ENCODE measurements at regions not wholly inside any gene's neighbourhood (a gene's known extent, or its start where the extent isn't known, plus 50 kb on each side); places are given as distances from the start of the nearest gene placed in this dataset.
"Not testable (repeated sequence)": the region's sequence is repeated elsewhere in the genome, so short reads cannot be mapped to it uniquely, and the experiment has no call there.

DNA sequence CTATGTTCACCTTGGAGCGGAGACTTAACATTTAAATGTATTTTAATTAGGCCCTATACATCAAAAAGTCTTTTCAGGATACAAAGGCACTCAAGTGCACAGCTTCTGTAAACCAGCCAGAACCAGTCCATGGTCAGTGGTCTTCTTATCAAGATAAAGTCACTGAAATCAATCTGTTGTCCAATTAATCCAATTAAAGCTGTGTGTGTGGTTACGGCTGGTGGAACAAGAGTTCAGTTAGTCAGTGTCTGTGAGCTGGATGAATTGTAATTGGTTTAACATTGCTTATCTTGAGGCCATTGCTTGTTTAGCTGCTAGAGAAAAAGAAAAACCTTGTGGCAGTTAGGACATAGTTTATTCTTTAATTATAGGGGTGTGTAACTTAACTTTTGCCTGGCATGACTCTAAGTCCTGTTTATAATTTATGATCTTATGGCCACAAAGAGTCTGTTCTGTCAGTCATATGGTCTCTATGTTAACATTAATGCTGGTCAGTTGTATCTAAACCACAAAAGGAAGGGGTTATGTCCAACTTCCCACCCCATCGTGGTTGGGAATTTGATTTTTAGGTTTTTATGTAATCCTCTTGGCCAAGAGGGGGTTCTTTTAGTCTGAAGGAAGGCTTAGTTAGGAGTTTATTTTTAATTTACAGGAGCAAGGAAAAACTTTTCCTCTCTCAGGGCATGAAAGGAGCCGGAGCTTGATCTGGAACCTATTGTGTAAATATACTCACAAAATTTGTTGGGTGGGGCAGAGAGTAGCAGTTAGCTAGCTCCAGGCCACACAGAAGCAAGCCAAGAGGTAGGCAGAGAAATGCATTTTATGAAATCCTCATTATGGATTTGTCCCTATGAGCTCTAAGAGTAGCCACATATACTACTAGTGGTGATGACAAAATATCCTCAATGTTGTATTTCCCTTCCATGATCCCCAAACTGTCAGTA is 665.7 kb upstream of the ACTRT1 start:
- no peaks in the 10 kb centered on the region for H3K9me3 Mint-ChIP-seq
- DNase-seq, result no peak
- H3K27ac Mint-ChIP-seq, result no peak overlapping the region
- no peak overlapping the region for H3K4me3 Mint-ChIP-seq
- H3K27me3 Mint-ChIP-seq (ENCODE audit: low read depth in 3 of 3), result peaks cover 0 to 3% (median 1%) of the 10 kb centered on the region in 3 donors
- H3K36me3 Mint-ChIP-seq, result no peaks in the 10 kb centered on the region
- no peaks in the 10 kb centered on the region for H3K4me1 Mint-ChIP-seq

- Mint-ChIP-seq H3K4me3 (no peak overlapping the region), H3K4me1 (no peaks in the 10 kb centered on the region), H3K9me3 (peaks cover 0 to 3% (median 0%) of the 10 kb centered on the region in 6 donors), H3K27ac (no peak overlapping the region), H3K36me3 (no peaks in the 10 kb centered on the region), H3K27me3 (ENCODE audit: low read depth in 3 of 3) (peaks cover 1 to 3% (median 2%) of the 10 kb centered on the region in 3 donors)
- DNase-seq, result no peak
Measured at GRCh38 chrX:128714425-128714824, 662.2 kb upstream of the ACTRT1 start.

GRCh38 chrX:128699716-128700285 is 647.6 kb upstream of the ACTRT1 start:
- H3K27ac Mint-ChIP-seq, result no peak overlapping the region
- peaks cover 0 to 1% (median 0%) of the 10 kb centered on the region in 6 donors for H3K9me3 Mint-ChIP-seq
- H3K4me3 Mint-ChIP-seq, result no peak overlapping the region
- H3K27me3 Mint-ChIP-seq (ENCODE audit: low read depth in 3 of 3), result peaks cover 2 to 3% (median 2%) of the 10 kb centered on the region in 3 donors
- H3K36me3 Mint-ChIP-seq, result no peaks in the 10 kb centered on the region
- H3K4me1 Mint-ChIP-seq, result no peaks in the 10 kb centered on the region
- DNase-seq, result no peak

DNA sequence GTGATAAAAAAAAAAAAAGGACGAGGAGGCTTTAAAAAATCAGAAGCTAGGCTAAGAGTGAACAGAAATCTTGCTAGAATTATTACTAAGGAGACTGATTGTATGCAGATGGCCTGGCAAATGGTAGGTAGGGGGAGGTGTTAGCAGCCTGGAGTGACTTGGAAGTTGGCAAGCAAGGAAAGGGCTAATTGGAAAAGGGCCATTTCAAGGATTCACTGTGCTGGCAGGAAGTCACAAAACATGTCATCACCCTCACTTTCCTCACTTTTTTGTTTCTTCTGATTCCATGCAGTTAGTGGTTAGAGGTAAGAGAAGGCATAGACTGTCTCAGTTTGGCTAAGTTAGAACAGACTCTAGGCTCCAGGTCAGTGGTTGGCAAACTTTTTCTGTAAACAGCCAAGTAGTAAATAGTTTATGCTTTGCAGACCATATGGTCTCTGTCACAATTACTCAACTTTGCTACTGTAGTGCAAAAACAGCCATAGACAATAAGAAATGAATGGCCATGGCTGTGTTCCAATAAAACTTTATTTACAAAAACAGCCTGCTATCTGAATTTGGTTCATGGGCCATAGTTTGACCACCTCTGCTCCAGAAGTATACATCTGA is 646.5 kb upstream of the ACTRT1 start:
- Mint-ChIP-seq H3K4me1 (no peaks in the 10 kb centered on the region), H3K9me3 (no peaks in the 10 kb centered on the region), H3K4me3 (no peak overlapping the region), H3K36me3 (no peaks in the 10 kb centered on the region), H3K27ac (no peak overlapping the region), H3K27me3 (ENCODE audit: low read depth in 3 of 3) (peaks cover 2 to 3% (median 2%) of the 10 kb centered on the region in 3 donors)
- DNase-seq, result no peak

DNA sequence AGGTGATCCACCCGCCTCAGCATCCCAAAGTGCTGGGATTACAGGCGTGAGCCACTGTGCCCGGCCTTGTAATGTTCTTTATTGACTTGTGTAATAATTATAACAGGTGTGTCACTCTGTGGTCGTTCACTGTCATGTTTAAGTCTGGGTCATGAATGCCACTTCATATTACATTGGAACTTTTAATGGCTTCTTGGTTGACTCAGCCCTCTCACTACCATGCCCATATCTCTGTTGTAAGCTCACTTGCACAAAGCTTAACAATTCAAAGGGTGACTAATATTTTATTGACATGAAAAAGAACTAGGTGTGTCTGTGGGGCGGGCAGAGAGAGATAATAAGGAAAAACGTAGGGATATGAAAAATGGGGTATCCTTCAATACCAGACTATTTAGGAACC is 639.7 kb upstream of the ACTRT1 start:
- Mint-ChIP-seq H3K4me3 (no peak overlapping the region), H3K9me3 (peaks cover 0 to 2% (median 0%) of the 10 kb centered on the region in 6 donors)

GRCh38 chrX:128685387-128685786 is 633.2 kb upstream of the ACTRT1 start:
- Mint-ChIP-seq H3K36me3 (no peaks in the 10 kb centered on the region), H3K4me1 (no peaks in the 10 kb centered on the region), H3K9me3 (peaks cover 0 to 2% (median 0%) of the 10 kb centered on the region in 6 donors), H3K27ac (no peak overlapping the region), H3K4me3 (no peak overlapping the region), H3K27me3 (ENCODE audit: low read depth in 3 of 3) (peaks cover 0 to 3% (median 0%) of the 10 kb centered on the region in 3 donors)
- DNase-seq, result no peak

More for the DNA sequence above, 639.7 kb upstream of the ACTRT1 start:
- DNase-seq, result no peak
- Mint-ChIP-seq H3K36me3 (no peaks in the 10 kb centered on the region), H3K4me1 (no peaks in the 10 kb centered on the region), H3K27me3 (ENCODE audit: low read depth in 3 of 3) (peaks cover 0 to 2% (median 0%) of the 10 kb centered on the region in 3 donors), H3K27ac (no peak overlapping the region)

- peaks cover 1 to 4% (median 3%) of the 10 kb centered on the region in 3 donors for H3K27me3 Mint-ChIP-seq (ENCODE audit: low read depth in 3 of 3)
- H3K27ac Mint-ChIP-seq, result no peak overlapping the region
- H3K36me3 Mint-ChIP-seq, result no peaks in the 10 kb centered on the region
- H3K4me1 Mint-ChIP-seq, result no peaks in the 10 kb centered on the region
- DNase-seq, result no peak
- H3K4me3 Mint-ChIP-seq, result no peak overlapping the region
- peaks cover 0 to 1% (median 0%) of the 10 kb centered on the region in 6 donors for H3K9me3 Mint-ChIP-seq
Measured at GRCh38 chrX:128676651-128677050, 624.4 kb upstream of the ACTRT1 start.

DNA sequence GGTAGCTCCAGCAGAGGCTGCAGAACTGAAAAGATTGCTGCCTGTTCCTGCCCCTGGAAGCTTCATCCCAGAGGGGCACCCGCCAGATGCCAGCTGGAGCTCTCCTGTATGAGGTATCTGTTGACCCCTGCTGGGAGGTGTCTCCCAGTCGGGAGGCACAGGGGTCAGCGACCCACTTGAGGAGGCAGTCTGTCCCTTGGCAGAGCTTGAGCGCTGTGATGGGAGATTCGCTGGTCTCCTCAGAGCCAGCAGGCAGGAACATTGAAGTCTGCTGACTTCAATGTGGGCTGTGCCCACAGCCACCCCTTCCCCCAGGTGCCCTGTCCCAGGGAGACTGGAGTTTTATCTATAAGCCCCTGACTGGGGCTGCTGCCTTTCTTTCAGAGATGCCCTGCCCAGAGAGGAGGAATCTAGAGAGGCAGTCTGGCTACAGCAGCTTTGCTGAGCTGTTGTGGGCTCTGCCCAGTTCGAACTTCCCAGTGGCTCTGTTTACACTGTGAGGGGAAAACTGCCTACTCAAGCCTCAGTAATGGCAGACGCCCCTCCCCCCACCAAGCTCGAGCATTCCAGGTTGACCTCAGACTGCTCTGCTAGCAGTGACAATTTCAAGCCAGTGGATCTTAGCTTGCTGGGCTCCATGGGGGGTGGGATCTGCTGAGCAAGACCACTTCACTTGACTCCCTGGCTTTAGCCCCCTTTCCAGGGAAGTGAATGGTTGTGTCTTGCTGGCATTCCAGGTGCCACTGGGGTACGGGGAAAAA is 622.3 kb upstream of the ACTRT1 start:
- H3K27ac Mint-ChIP-seq; H3K4me3 Mint-ChIP-seq; H3K9me3 Mint-ChIP-seq; H3K27me3 Mint-ChIP-seq (ENCODE audit: low read depth in 3 of 3); H3K4me1 Mint-ChIP-seq; H3K36me3 Mint-ChIP-seq; DNase-seq: not testable (repeated sequence)

- H3K27me3 Mint-ChIP-seq (ENCODE audit: low read depth in 3 of 3), result no peaks in the 10 kb centered on the region
- peaks cover 0 to 7% (median 2%) of the 10 kb centered on the region in 6 donors for H3K9me3 Mint-ChIP-seq
- no peaks in the 10 kb centered on the region for H3K36me3 Mint-ChIP-seq
- H3K4me1 Mint-ChIP-seq, result no peaks in the 10 kb centered on the region
- DNase-seq, result no peak
- no peak overlapping the region for H3K27ac Mint-ChIP-seq
- no peak overlapping the region for H3K4me3 Mint-ChIP-seq
Measured at GRCh38 chrX:128664211-128664610, 612.0 kb upstream of the ACTRT1 start.

DNA sequence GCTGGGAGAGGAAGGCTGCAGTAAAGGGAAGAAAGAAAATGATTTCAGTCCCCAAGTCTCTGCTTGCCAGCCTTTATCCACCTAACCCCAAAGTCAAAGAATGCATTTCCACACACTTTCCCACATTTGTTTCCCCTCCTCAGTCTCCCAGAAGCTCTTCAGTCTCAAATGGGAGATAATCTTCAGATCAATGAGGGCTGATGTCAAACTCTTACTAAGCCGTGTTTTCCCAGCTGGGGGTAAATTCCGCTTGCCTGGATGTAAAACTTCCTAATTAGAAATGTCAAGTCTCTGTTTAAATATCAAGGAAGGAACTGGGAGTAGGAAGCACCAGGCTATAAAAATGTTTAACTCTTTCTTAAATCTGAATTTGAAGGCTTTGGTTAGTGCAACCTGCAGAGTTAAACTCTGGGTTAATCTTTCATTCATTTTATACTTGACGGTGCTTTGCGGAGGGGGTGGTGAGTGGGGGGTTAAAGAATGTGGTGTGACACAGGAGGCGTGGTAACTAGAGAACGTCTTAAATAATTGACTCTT is 601.4 kb upstream of the ACTRT1 start:
- no peaks in the 10 kb centered on the region for H3K4me1 Mint-ChIP-seq
- peaks cover 0 to 11% (median 3%) of the 10 kb centered on the region in 6 donors for H3K9me3 Mint-ChIP-seq
- no peak overlapping the region for H3K27ac Mint-ChIP-seq
- peaks cover 0 to 4% (median 0%) of the 10 kb centered on the region in 3 donors for H3K27me3 Mint-ChIP-seq (ENCODE audit: low read depth in 3 of 3)
- H3K4me3 Mint-ChIP-seq, result no peak overlapping the region
- no peaks in the 10 kb centered on the region for H3K36me3 Mint-ChIP-seq
- DNase-seq, result no peak

- Mint-ChIP-seq H3K4me1 (no peaks in the 10 kb centered on the region), H3K27ac (no peak overlapping the region), H3K36me3 (no peaks in the 10 kb centered on the region), H3K27me3 (ENCODE audit: low read depth in 3 of 3) (peaks cover 0 to 2% (median 0%) of the 10 kb centered on the region in 3 donors), H3K4me3 (no peak overlapping the region), H3K9me3 (peaks cover 0 to 4% (median 0%) of the 10 kb centered on the region in 6 donors)
- DNase-seq, result no peak
Measured at GRCh38 chrX:128650326-128650725, 598.1 kb upstream of the ACTRT1 start.

GRCh38 chrX:128634754-128635153 is 582.6 kb upstream of the ACTRT1 start:
- H3K9me3 Mint-ChIP-seq, result peaks cover 0 to 3% (median 0%) of the 10 kb centered on the region in 6 donors
- H3K27me3 Mint-ChIP-seq (ENCODE audit: low read depth in 3 of 3), result peaks cover 0 to 5% (median 2%) of the 10 kb centered on the region in 3 donors
- H3K36me3 Mint-ChIP-seq, result no peaks in the 10 kb centered on the region
- no peak overlapping the region for H3K4me3 Mint-ChIP-seq
- no peak overlapping the region for H3K27ac Mint-ChIP-seq
- no peaks in the 10 kb centered on the region for H3K4me1 Mint-ChIP-seq
- DNase-seq, result no peak

- Mint-ChIP-seq H3K27ac (no peak overlapping the region), H3K36me3 (no peaks in the 10 kb centered on the region), H3K9me3 (peaks cover 0 to 1% (median 0%) of the 10 kb centered on the region in 6 donors), H3K4me1 (no peaks in the 10 kb centered on the region), H3K4me3 (no peak overlapping the region), H3K27me3 (ENCODE audit: low read depth in 3 of 3) (peaks cover 0 to 1% (median 1%) of the 10 kb centered on the region in 3 donors)
- DNase-seq, result no peak
Measured at GRCh38 chrX:128623361-128623760, 571.2 kb upstream of the ACTRT1 start.

All from immature natural killer cell (primary cell).